NCI-H146 treated with DMSO at 0.1 percent for 48 hours (cell line): ENCODE measurements at regions not wholly inside any gene's neighbourhood (a gene's known extent, or its start where the extent isn't known, plus 50 kb on each side); places are given as distances from the start of the nearest gene placed in this dataset.

Experiments used
- DNase-seq: peaks from one replicate; lab custom pipeline; 2025; ENCODE audit not compliant: unreplicated experiment; lab: John Stamatoyannopoulos, UW

DNA sequence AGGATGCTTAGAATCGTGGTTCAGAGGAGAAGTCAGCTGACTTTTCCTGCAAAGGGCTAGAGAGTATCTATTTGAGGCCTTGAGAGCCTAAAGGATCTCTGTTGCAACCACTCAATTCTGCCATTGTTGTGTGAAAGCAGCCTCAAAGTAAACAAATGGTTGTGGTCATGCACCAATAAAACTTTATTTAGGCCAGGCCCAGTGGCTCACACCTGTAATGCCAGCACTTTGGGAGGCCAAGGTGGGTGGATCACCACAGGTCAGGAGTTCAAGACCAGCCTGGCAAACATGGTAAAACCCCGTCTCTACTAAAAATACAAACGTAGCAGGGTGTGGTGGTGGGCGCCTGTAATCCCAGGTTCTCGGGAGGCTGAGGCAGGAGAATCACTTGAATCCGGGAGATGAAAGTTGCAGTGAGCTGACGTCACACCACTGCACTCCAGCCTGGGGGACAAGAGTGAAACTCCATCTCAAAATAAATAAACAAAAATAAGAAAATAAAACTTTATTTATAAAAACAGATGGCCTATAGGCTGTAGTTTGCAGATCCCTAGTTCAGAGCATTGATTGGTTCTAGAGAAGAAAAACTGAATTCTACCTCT, 135.9 kb upstream of the KLF4 start:
- no peak for DNase-seq

DNA sequence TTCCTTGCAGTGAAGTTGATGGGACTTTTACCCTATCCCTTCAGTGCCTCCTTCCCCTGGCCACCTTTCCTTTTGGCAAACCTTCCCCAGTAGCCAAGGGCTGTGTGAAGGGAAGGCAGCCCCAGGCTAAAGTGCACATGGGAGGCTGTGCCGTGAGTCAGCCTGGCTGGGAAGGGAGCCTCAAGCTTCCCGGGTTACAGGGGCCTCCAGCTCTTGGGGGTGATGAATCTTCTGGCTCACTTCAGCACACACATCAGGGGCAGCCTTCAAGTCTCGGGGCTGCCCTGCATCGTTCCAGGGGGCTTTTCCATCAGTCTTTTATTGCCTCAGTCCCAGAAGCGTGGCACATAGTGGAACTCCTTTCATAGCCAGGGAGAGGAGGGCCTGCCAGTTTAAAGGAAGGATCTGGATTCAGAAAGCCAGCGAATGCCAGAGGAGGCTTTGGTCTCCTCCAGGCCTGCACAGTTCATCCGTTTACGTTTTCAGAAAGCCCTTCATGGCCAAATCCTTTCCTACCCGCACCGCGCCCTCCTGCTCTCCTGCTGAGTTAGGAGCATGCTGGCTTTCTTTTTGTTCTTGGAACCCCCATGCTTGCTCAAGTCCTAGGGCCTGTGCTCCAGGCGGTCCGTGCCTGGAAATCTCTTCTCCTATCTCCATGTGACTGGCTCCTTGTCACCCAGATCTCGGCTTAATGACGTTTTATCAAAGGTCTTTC, 134.8 kb upstream of the KLF4 start:
- DNase-seq = no peak

DNA sequence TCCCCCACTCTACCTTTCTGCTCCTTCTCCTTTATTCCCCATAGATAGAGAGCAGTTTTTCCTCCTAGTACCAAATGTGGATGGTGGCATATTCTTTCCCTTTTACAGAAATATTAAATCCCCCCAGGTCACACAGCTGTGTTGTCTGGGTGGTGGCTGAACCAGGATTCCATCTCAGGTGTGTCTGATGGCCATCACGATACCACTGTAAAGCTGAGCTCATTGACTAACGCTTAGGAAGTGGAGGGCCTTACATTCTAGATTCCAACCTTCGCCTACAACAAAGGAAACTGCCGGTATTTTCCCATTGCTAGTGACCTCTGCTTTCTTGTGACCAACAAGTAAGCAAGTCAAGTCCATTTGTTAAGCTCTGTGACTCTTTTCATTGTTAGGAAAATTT, 131.9 kb upstream of the KLF4 start:
- DNase-seq = no peak

DNA sequence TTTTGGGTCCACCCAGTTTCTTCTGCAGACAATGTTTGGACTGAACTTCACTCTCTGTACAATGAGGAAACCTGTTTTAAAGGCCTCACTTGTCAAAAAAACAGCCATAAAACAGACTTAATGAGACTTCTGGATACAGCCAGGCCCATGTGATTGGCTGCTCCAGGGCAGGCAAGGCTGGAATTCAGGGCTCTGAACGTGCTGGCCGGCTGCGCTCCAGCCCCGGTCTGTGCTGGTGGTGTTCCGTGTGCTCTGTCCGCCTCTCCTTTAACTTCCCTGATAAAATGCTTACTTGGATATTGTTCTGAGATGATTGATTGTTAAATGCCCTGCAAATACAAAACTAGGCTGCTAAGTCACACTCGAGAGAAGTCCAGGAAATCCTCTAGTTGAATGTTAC, 131.2 kb upstream of the KLF4 start:
- DNase-seq = no peak

DNA sequence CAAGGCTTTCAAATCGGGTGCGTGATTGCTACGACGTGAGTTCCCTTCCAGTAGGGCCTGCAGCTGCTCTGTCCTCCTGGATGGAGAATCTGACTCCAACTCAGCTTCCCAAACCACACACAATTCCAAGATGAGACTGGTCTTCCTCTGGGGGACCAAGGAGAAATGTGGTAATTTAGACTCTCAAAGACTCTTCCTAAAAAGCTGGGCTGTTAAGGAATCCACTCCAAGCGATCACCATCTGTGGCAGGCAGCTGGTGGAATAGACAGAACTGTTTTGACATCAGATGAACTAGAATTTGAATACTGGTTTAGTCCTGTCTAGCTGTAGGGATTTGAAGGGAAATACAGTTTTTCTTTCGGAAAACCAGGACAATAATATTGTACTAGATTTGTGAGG, 130.7 kb upstream of the KLF4 start:
- no peak for DNase-seq

DNA sequence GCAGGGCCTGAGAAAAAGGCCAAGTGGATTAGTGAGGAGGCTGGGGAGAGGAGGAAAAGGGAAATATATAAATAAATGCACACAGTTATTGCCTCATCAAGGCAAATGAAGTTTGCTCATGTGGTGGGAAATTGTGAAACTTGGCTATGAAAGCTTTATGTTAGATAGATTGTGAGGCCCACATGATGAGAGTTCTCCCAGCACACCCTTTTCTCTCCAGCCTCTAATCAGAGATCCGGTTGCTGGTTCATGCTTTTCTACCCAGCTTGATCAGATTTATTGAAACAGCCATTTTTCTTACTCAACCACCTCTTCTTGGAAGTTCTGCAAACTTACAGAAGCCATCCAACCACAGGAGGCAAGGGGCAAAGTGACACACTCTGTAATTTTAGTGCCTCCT, 125.8 kb upstream of the KLF4 start:
- DNase-seq = no peak

DNA sequence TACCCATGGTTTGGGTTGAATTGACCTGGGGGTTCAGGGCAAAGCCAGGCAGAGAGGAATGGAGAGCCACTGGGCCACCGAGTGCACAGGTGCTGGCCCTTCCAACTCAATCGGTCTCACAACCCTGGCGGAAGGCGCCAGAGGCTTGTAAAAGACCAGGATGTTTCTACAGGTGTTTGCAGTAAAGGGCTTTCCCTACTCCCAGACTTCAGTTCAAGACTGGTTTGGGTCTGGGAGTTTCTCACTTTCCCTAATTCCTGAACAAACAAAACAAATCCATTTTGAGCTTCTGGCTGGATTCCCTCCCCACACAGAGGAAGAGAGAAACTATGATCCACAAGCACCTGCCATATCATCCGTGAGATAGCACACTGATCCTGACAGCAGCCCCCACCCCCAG, 125.2 kb upstream of the KLF4 start:
- no peak for DNase-seq

DNA sequence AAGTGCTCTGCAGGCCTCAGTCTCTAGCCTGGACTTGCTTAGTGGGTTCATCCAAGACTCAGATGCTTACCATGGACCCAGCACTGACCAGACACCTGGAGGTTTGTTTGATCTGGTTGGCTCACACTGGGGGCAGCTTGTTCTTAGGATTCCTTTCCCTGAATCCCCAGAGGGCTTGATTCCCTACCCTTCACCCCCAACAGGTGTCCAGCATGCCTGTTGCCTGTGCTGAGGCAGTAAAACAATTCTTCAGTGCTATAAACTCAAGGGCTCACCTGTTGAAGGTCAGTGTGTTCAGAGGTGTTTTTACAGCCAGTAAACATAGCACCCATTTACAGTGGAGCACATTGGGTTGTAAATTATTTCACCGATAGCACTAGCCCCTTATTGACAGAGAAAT, 123.8 kb upstream of the KLF4 start:
- DNase-seq = no peak

DNA sequence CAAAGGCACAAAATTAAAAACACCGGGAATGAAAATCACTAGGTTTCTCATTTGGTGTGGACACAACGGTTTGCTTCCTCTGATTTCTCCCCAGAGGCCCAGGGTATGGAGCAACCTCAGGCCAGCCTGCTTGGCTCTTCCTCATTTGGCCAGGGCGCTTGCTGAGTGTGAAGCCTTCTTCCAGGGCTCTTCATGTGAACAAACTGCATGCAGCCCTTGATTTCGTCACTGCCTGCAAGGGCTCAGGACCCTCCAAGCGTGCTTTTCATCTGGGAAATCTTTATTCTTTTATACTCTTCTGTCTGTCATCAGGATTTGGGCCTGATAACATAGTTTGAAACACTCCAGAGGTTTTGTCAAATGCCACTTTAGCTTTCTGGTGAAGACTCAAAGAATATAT, 122.6 kb upstream of the KLF4 start:
- no peak for DNase-seq

DNA sequence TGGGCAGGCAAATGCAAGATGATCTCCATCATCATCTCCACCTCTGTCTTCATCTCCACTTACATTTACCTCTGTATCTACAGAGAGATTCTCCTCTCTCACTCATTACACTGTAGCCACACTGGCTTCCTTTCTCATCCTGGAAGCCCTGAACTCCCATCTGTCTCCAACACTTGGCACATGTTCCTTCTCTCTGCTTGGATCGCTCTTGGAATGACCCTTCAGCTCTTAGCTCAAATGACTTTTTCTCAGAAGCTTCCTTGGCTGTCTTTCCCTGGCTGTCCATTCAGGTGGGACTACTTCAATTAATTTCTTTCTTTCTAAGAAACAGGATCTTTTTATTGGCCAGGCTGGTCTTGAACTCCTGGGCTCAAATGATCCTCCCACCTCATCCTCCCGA, 120.0 kb upstream of the KLF4 start:
- DNase-seq = no peak

DNA sequence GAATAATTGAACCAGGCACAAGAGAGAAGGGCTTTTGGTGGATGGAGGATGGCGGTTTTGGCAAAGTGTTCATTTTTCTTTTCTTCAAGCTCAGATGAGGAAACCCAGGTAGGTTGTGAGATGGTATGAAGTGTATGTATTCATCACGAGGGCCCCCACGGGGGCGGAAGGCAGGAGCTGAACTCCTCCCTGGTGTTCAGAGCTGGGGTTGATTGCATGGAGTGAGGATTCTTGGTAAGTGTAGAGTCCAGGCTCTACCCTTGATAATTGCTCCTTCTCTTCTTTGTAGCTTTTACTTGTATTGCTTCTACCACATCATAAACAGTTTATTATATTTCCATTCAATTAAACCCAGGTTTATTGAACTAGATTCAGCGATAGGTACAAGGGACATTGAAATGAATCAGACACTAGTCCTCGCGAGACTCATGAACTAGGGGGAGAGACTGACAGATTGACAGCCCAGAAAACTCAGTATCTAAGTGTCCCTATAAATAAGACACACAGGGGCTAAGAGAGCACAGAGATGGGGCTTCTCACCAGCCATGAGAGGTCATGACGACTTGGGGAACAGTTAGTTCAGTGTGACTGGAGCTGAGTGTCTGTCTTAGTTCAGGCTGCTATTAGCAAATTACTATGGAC, 116.7 kb upstream of the KLF4 start:
- DNase-seq = no peak

DNA sequence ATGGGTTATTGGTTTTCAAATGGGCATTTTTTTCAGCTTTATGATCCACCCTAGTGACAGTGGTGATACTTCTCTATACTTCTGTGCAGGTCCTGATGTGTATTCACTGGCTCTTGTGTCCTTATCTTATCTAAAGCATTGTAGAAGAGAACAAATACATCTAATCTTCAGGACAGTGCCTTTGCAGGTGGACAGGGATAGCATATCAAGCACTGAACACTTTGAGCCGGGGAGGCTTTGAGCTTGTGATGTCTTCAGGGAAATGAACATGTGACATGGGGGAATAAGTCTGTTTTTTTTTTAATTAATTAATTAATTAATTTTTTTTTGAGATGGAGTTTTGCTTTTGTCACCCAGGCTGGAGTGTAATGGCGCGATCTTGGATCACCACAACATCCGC, 115.5 kb upstream of the KLF4 start:
- DNase-seq = no peak

DNA sequence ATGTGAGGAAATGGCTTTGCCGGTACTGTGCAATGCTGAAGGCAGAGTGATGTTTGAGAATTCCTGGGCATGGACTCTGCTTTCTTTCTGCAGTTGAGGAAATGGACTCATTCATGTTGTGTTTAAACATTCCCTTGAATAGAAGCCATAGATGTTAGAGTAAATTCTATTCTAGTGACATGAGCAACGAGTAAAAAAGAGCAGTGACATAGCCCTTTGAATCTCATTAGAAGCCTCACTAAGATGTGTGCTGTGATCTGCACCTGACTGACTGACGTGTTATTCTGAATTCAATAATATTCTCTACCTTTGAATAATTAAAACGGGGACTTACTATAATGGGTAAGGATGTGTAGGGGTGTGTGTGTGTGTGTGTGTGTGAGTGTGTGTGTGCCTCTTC, 113.7 kb upstream of the KLF4 start:
- no peak for DNase-seq

DNA sequence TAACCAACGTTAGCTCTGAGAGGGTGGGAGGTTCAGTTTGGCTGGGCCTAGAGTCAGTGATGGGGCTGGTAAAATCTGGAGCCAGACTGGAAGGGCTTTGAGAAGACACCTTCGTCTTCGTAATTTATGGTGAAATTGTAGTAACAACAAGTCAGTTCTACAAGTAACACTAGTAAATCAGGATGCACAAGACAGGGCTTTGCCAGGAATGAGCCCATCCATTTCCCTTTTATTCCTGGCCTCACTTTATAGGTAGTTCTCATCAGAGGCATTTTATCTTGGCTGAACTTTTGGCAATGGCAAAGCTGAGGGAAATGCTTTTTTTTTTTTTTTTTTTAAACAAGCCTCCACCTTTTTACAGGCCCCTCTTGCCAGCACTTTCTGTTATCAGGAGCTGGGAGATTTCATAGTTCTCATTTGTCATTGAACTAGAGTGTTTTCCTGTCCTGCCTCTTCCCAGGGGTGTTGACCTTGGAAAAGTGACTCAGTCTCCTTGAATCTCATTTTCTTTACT, 110.5 kb upstream of the KLF4 start:
- DNase-seq = no peak

DNA sequence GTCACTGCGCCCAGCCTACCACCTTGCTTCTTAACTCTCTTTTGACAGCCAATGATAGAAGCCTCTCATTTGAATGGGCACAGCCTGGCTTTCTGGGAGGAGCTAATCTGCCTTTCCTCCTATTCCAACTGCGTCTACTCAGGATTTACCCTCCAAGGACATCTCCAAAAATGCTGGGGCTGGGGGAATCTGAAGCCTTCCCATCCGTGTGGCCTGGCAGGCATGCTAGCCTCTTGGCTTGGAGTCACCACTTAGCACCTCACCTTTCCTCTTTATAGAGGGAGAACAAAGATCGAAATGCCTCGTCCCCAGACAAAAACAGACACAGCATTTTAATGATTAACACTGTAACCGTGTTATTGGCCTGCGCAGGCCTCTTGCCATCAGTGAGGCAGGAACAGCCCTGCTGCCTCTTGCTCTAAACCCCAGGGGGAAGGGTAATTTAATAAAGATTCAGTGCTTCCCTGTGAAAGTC, 108.2 kb upstream of the KLF4 start:
- DNase-seq = no peak

DNA sequence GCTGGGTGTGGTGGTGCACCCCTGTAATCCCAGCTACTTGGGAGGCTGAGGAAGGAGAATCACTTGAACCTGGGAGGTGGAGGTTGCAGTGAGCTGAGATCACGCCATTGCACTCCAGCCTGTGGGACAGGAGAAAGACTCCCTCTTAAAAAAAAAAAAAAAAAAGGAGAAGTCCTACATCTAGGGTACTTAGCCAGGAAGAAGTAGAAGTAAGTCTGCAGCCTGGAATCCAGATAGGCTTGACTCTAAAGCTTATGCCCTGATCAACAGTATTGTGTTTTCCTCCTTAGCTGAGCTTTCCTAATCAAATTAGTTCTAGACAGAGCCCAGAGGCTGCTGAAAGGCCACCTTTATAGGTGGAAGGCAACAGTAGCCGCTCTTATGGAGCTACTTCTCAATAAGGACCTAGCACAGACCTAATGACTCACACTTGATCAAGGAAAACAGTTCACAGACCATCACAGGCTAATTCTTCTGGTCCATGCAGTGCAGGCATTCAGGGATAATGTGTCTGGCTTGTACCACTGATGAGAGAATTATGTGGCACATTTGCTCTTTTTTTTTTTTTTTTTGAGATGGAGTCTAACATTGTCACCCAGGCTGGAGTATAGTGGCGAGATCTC, 105.5 kb upstream of the KLF4 start:
- DNase-seq = no peak

DNA sequence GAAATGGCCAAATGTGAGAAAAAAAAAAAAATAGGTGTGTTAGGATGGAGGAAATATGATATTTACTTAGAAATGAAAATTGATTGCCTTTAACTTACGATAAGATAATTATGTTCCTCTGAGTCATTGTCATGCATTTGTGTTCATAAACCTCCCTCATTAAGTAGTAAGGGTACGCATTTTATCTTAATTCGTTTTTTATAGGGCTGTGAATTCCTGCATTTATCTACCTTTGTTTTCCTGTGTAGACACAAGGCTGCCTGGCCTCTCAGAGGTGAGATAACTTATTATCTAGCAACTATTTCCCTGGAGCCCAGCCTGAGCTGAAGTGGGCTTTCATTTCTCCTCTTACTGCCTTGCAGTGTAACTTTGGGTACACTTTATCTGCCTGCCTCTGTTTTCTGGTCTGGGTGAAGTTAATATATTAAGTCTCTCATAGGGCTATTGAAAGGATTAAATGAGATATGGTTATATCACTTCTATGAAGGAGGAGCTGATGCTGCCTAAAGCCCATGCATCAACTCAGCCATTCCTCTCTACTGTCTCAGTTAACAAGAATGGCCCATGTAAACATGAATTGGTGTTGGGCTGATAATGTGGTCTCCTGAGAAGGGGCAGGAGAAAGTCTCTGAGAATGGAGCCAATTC, 103.8 kb upstream of the KLF4 start:
- peak; percentile 7 for DNase-seq

DNA sequence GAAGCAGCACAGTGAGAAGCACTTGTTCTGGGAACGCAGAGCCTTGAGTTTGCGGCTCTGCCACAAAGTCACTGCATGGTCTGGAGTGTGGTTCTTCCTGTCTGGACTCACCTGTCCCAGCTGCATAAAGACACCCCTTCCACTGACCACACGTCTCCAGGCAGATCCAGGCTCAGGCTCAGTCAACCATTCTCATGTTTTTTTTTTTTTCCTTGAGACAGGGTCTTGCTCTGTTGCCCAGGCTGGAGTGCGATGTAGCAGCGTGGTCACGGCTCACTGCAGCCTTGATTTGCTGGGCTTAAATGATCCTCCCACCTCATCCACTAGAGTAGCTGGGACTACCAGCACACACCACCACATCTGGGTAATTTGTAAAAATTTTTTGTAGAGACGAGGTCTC, 102.9 kb upstream of the KLF4 start:
- no peak for DNase-seq

DNA sequence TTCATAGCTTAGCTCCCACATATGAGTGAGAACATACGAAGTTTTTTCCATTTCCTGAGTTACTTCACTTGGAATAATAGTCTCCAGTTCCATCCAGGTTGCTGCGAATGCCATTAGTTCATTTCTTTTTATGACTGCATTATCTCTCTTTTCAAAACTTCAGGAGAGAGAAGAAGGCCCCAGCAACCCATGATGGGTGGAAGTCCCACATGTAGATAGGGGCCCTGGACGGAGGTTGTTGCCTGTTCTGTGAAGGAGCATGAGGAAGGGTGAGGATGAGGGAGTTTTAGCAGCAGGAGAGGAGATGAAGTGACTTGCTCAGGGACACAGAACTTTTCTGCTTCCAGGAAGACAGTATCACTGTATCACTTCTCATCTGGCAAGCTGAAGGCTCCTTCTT, 102.2 kb upstream of the KLF4 start:
- DNase-seq = no peak

DNA sequence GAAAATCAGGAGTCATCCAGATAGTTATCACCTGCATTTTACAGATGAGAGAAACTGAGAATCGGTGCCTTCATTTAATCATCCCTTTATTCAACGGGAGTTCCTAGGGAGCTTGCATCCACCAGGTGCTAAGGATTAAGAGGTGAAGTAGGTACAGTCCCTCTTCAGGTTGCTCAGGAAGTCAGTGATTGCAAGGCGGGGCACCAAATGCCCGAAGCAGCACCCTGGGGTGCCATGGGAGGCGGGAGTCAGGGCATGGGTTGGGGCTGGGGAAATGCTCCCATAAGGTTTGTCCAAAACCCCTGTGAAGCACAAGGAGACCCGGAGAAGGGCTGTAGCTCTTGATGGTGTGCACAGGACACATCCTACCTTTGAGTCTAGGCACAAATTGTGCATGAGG, 98.8 kb upstream of the KLF4 start:
- DNase-seq = peak; percentile 20

DNA sequence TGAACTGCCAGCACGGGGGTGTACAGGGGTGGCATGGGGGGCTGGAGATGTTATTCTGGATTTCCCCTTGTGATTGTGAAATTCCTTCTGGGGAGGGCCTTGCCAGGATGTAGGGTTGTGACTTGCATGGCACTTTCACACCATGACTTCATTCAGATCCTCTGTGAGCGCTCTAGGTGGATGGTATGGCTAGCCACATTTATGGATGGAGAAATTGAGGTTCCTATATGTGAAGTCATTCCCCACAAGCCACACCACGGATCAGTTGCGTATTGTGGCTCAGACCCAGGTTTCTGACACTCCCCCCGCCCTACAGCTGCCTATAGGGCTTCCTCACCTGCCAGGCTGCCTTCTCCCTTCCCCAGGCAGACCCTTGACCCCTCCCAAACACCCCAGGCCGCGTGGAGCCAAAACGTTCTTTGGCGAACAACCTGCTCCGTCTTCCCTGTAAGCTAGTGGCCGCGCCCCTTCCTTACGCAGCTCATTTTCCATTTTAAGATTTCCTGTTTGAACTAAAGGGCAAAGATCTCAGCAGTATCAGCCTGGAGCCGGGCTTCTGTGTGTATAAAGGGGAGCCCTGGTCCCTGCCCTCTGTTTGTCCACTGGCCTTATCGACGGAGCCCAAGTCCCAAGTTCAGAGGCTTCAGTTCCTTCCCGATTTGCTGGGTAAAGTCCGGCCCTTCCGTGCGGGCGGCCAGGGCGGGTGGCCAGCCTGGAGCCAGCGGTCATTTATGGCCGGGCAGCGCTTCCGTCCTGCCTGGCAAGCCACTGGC, 97.8 kb upstream of the KLF4 start:
- no peak for DNase-seq
